Activated CD8-positive, alpha-beta memory T cell treated with anti-CD3 and anti-CD28 coated beads, Interleukin-2, amount 50 U/mL, for 1 hour (primary cell): ENCODE measurements at regions not wholly inside any gene's neighbourhood (a gene's known extent, or its start where the extent isn't known, plus 50 kb on each side); places are given as distances from the start of the nearest gene placed in this dataset.

Source experiments
- DNase-seq: peaks from one replicate; pipeline ENCODE4 v3.0.0-alpha.2; 2020; ENCODE audit errors: extremely low read depth

DNA sequence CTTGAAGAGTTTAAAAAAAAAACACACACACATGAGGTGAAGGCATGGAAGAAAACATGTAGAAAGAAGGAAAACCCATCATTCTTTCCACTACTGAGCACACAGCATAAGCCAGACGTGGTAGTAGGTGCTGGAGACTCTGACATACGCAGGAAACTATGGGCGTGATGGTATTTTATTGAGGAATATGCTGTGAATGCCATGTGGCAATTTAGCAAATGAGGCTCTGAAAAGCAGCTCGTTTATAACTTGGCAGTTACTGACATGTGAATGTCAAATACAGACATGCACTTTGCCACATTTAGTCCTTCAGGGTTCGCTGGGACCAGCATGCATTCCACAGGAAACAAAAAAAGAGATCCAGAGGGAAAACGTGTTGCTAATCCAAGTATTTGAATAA lies 74.3 kb upstream of the IFNAR2 start:
- no peak for DNase-seq

GRCh38 chr21:33157303-33157702 lies 72.4 kb upstream of the IFNAR2 start:
- DNase-seq, result no peak

DNA sequence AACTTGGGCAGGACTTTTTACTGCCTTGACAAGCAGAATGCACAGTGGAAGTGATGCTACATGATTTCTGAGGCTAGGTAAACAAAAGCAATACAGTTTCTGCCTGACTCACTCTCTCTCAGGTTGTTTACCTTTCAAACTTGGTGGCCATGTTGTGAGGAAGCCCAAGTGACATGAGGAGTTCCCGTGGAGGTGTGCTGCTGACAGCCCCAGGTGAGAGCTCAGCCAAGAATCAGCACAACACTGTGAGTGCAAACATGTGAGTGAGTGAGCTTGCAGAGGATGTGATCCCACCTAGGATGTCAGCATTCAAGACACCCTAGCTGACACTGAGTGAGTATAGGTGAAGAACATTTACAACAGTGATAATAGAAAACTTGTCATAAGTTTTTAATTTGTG lies 71.1 kb upstream of the IFNAR2 start:
- no peak for DNase-seq

DNA sequence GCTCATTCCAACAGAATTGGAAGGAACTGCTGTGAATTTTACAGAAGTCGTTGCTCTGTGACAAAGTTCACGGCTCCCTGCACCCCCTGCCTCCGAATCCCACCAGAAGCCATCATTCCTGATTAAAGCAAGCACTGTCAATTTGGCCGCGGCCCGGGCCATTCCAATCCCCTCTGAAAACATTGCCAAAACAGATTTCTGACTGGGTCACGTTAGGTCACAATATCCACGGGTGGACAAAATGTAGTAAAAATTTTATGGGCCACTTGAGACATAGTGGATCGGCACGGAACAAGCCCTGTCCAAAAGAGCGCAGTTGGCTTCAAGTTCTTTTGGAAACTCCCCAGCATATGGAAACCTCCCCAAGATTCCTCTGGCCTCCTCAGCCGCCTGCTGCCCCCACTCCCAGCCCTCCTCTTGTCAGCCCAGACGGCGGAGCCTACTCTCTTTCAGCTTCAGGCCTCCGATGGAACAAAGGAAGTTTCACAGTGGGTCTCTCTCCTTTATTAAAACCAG lies 67.2 kb upstream of the IFNAR2 start:
- no peak for DNase-seq

- DNase-seq, result no peak
Observed at GRCh38 chr21:33168886-33169285, 60.9 kb upstream of the IFNAR2 start.

DNA sequence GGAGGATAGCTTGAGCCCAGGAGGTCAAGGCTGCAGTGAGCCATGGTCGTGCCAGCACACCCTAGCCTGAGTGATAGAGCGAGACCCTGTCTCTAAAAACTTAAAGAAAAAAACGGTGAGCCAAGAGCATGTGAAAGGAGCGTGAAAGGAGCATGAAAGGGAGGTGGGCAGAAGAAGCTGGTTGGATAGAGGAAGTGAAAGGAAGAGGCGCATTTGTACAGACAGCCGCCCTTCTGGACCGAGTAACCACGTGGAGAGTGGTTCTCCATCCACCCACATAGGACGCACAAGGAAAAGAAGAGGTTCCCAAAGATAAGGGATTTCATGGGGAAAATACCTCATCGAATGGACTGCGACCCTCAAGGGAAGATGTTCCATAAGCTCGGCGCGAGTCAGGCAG lies 60.4 kb upstream of the IFNAR2 start:
- no peak for DNase-seq

- no peak for DNase-seq
Observed at GRCh38 chr21:33171616-33172169, 58.0 kb upstream of the IFNAR2 start.

DNA sequence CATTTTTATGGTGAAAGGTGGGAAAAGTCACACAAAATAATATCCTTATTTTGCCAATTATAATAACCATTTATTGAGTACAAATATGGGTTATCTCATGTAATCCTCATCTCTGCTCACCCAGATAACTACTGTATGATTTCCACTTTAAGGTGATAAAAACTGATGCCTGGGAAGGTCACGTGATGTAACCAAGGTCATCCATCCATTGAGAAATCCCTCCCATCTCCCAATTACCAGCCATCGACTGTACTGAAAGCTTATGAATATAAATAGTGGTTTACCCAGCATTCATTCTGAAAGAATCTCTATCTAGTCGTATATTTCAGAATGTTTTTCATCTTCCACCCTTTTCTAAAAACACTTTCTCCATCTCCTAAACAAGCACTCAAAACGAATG lies 55.0 kb upstream of the IFNAR2 start:
- DNase-seq, result no peak
